Vagina (tissue), 2 donors: ENCODE measurements at regions not wholly inside any gene's neighbourhood (a gene's known extent, or its start where the extent isn't known, plus 50 kb on each side); places are given as distances from the start of the nearest gene placed in this dataset.

ENCODE experiments used
- DNase-seq, 2 donors: peaks; one replicate each; pipeline ENCODE4 v3.0.0-alpha.2; 2017; ENCODE audit errors: extremely low spot score in 2 of 2
- H3K27ac ChIP-seq: fragments of 200-600 bp; sonication (generic); one replicate; pipeline ENCODE4 v1.5.1; 2019
- H3K27me3 ChIP-seq: fragments of 200-600 bp; sonication (generic); one replicate; pipeline ENCODE4 v1.5.1; 2019
- H3K36me3 ChIP-seq, 2 donors: fragments of 200-600 bp; sonication (generic); one replicate each; pipeline ENCODE4 v1.5.1; 2017 to 2019
- H3K4me1 ChIP-seq: fragments of 200-600 bp; sonication (generic); one replicate; pipeline ENCODE4 v1.5.1; 2019
- H3K4me3 ChIP-seq, 2 donors: fragments of 200-600 bp; sonication (generic); 1 replicate in 1 of 2; 2 replicates in 1 of 2; pipeline ENCODE4 v1.5.1; 2016 to 2019
- H3K9me3 ChIP-seq: fragments of 200-600 bp; sonication (generic); one replicate; pipeline ENCODE4 v1.5.1; 2019
- POLR2A ChIP-seq, 2 donors: fragments of 450-650 bp; IDR thresholded peaks; one replicate each; pipeline ENCODE4 v1.6.1; 2017; ENCODE audit warnings: antibody characterized with exemption in 2 of 2, mild to moderate bottlenecking in 2 of 2, moderate library complexity in 2 of 2
- POLR2AphosphoS5 ChIP-seq, 2 donors: sonication (generic); formaldehyde crosslinking; IDR thresholded peaks; one replicate each; pipeline ENCODE4 v1.9.0; 2017; ENCODE audit warnings: antibody characterized with exemption in 2 of 2, mild to moderate bottlenecking in 2 of 2, low read depth in 1 of 2; ENCODE audit not compliant: insufficient read depth in 1 of 2
- intact Hi-C: fragments of 100-400 bp; cut with DNase I; formaldehyde crosslinking; loops from one replicate; pipeline ENCODE4 v1.15.1; 2023
- TF ChIP-seq, protein P1 (sequence below), 3 experiments: fragments of 450-650 bp in 2 of 3; fragments of 200-600 bp in 1 of 3; sonication (generic) in 1 of 3; IDR thresholded peaks; one replicate each; pipeline ENCODE4 v1.5.1; 2017 to 2019; ENCODE audit warnings: antibody characterized with exemption in 3 of 3, mild to moderate bottlenecking in 2 of 3, moderate library complexity in 2 of 3

DNA sequence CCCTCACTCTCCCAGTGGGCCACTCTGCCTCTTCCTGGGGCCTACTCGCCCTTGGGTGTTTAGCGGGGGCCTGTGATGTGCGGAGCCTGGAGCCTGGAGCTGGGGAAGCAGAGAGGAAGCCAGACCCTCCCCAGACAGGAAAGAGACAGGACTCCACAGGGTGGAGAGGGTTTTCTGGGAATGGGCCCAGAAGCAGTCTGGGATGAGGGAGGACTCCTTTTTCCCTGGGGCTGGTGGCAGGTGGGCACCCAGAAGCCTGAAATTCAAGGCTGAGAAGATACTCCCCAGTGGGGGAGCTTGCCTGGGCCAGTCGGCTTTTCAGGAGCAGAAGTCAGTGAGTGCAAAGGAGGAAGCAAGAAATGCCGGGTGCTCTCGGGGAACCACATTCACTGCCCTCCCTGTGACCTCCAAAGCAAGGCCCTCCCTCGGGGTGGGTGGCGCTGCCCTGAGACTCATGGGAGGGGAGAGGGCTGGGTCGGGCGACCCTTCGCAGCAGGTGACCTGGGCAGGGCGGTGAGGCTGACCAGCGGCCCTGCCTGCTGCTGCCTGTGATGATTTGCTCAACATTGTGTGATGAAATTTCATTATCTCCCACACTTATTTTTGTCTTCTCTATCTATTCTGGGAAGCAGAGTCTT is 1377.4 kb downstream of the BRD1 start:
- Histone ChIP-seq H3K36me3 (no peaks in the 10 kb centered on the region), H3K4me3 (no peak overlapping the region), H3K27ac (no peak overlapping the region), H3K27me3 (no peaks in the 10 kb centered on the region), H3K9me3 (no peaks in the 10 kb centered on the region), H3K4me1 (no peaks in the 10 kb centered on the region)
- DNase-seq = no peak
- TF ChIP-seq, protein P1, sequence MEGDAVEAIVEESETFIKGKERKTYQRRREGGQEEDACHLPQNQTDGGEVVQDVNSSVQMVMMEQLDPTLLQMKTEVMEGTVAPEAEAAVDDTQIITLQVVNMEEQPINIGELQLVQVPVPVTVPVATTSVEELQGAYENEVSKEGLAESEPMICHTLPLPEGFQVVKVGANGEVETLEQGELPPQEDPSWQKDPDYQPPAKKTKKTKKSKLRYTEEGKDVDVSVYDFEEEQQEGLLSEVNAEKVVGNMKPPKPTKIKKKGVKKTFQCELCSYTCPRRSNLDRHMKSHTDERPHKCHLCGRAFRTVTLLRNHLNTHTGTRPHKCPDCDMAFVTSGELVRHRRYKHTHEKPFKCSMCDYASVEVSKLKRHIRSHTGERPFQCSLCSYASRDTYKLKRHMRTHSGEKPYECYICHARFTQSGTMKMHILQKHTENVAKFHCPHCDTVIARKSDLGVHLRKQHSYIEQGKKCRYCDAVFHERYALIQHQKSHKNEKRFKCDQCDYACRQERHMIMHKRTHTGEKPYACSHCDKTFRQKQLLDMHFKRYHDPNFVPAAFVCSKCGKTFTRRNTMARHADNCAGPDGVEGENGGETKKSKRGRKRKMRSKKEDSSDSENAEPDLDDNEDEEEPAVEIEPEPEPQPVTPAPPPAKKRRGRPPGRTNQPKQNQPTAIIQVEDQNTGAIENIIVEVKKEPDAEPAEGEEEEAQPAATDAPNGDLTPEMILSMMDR (IDR thresholded peaks at IDR 0.05) = no peak
- no peak for TF ChIP-seq POLR2A (IDR thresholded peaks at IDR 0.05)
- TF ChIP-seq POLR2AphosphoS5 (IDR thresholded peaks at IDR 0.05; ENCODE audit: insufficient read depth in 1 of 2, low read depth in 1 of 2) = no peak
- intact Hi-C loops = no loop called here

DNA sequence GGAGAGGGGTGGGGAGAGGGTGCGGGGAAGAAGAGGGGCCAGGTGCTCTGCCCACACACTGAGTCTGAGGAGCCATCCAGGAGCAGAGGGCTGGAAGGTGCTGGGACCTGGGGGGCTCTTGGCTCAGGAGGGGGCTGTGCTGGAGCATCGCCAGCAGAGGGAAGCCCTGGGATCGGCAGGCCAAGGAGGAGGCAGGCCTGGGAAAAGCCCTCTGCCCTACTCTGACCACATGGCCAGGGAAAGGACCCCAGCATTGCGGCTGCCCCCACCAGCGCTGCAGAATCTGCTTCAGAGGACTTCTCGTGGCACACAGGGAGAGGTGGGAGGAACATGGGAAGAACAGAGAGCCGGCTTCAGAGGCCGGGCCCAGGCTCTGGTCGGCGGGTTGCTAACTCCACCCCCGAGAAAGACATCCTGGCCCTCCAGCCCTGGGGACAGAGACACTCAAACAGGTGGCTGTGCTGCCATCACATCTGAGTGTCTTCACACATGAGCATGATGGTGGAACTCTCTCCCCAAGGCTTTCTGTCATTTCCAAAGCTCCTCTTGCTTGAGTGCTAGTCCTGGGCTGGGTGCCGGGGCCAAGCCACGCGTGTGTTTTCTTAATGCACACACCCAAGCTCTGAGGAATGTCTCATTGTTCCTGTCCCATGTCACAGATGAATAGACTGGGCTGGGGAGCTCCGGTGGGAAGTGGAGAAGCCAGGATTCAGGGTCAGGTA is 1378.0 kb downstream of the BRD1 start:
- intact Hi-C loops = no loop called here
- Histone ChIP-seq H3K4me1 (no peaks in the 10 kb centered on the region), H3K9me3 (no peaks in the 10 kb centered on the region), H3K36me3 (no peaks in the 10 kb centered on the region), H3K27me3 (no peaks in the 10 kb centered on the region), H3K27ac (no peak overlapping the region), H3K4me3 (no peak overlapping the region)
- TF ChIP-seq POLR2AphosphoS5 (IDR thresholded peaks at IDR 0.05; ENCODE audit: insufficient read depth in 1 of 2, low read depth in 1 of 2) = no peak
- TF ChIP-seq, protein P1 (IDR thresholded peaks at IDR 0.05) = no peak
- no peak for DNase-seq

DNA sequence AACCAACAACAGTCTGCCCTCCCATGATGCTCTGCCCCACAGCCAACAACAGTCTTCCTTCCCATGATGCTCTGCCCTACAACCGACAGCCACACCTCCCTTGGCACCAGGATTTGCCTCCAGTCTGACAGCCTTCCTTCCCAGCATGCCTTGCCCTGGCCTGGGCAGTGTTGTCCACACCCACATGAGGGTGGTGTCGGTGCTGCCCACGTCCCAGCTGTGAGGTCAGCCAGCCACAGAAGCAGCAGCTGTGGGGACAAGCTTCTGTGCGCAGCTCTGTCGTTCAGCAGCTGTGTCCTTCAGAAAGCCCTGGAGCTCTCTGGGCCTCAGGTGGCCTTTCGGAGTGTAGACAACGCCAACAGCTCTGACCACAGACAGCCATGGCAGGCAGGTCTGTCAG is 1378.9 kb downstream of the BRD1 start:
- H3K4me3 ChIP-seq = no peak overlapping the region

DNA sequence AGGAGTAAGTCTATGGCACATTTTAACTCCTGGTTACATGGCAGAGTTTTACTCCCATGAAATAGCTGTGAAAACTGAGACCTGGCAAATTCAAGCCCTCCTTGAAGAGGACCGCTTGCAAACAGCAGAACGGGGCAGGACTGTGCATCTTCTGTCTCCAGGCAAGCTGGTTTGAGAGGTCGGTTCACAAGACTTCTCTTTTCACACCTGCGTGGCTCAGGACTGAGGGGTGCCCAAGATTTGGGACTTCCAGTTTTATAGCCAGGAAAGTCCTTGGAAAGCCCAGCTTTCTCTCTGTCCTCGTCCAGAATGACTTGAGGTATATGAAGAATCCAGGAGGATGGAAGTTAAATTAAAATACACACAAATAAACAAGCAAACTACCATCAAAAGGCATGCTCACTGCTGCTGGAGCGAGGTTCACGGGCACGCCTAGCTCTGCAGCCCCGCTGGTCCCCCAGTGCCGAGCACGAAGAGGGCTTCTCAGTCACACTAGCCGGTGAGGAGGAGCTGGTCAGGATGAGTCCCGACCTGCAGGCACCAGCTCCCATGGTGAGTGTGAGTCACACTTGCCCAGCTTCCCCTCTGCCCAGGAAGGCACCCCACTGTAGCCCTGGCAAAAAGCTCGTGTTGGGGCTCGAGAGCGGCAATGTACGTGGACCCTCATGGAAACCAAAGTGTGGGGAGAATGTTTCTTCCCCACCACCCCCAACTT is 1382.4 kb downstream of the BRD1 start:
- H3K27ac ChIP-seq = no peak overlapping the region
- no peaks in the 10 kb centered on the region for H3K36me3 ChIP-seq
- intact Hi-C loops = no loop called here
- H3K4me1 ChIP-seq = no peaks in the 10 kb centered on the region
- H3K27me3 ChIP-seq = no peaks in the 10 kb centered on the region
- no peaks in the 10 kb centered on the region for H3K9me3 ChIP-seq
- TF ChIP-seq, protein P1 (IDR thresholded peaks at IDR 0.05) = no peak
- TF ChIP-seq POLR2A (IDR thresholded peaks at IDR 0.05) = no peak
- TF ChIP-seq POLR2AphosphoS5 (IDR thresholded peaks at IDR 0.05; ENCODE audit: insufficient read depth in 1 of 2, low read depth in 1 of 2) = no peak
- no peak for DNase-seq
- no peak overlapping the region for H3K4me3 ChIP-seq

More for the DNA sequence above, 1378.9 kb downstream of the BRD1 start:
- Histone ChIP-seq H3K36me3 (no peaks in the 10 kb centered on the region), H3K9me3 (no peaks in the 10 kb centered on the region), H3K4me1 (no peaks in the 10 kb centered on the region), H3K27me3 (no peaks in the 10 kb centered on the region), H3K27ac (no peak overlapping the region)
- intact Hi-C loops = no loop called here
- TF ChIP-seq POLR2A (IDR thresholded peaks at IDR 0.05) = no peak
- TF ChIP-seq, protein P1 (IDR thresholded peaks at IDR 0.05) = no peak
- TF ChIP-seq POLR2AphosphoS5 (IDR thresholded peaks at IDR 0.05; ENCODE audit: insufficient read depth in 1 of 2, low read depth in 1 of 2) = no peak
- no peak for DNase-seq
